ENCODE measurements at regions not wholly inside any gene's neighbourhood (a gene's known extent, or its start where the extent isn't known, plus 50 kb on each side); places are given as distances from the start of the nearest gene placed in this dataset.

DNA sequence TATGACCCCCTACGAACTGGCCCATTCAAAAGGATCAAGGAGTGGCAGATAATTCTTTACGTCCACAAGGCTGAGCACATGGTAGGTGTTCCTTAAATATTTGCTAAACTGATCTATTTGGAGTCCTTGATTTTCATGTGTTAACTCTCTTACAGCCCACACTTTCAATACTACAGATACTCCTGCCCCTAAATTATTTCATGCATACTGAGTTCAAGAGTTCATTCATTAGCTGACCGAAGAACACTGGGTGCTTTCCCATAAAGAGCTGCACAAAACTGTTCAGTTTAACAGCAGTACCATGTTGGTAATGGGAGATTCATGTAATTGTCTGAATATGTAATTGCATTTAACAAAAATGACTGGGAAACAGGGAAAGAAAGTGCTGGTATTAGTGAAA, 170.5 kb upstream of the ADO start:
- Mint-ChIP-seq H3K9me3 (peaks cover 2% of the 10 kb centered on the region), H3K4me1 (peaks cover 28% of the 10 kb centered on the region), H3K36me3 (ENCODE audit: low read depth) (peaks cover 2% of the 10 kb centered on the region), H3K4me3 (no peak overlapping the region), H3K27me3 (no peaks in the 10 kb centered on the region), H3K27ac (no peak overlapping the region)
- ChIA-PET POLR2A (interaction anchor here (1.2 kb wide), 1 partner anchor 183 kb away, joined by 4 read pairs; the partner anchor contains the start of gene EGR2), CTCF (interaction anchor here (1.3 kb wide), 1 partner anchor 22 kb away, joined by 3 read pairs; no protein-coding TSS in a partner anchor)
- no peak for DNase-seq

DNA sequence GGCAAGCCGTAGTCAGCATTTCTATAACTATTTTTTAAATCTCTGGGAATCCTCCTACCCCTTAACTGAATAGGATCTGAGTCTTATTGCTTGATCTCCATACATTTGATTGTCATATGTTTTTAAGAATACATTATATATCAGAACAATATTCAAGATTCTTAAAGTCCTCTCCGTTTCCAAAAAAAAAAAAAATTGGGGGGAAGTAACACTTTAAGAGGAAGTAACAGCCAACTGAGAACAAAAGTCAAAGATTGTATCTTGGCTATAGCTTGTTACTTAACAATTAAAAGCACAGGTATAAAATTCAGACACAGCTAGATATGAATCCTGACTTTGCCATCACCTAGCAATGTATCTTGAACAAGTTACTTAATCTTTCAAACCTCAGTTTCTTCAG, 169.9 kb upstream of the ADO start:
- no peak overlapping the region for H3K4me3 Mint-ChIP-seq
- DNase-seq: no peak
- peaks cover 2% of the 10 kb centered on the region for H3K9me3 Mint-ChIP-seq
- CTCF ChIA-PET: interaction anchor here (1.3 kb wide), 1 partner anchor 23 kb away, joined by 3 read pairs; no protein-coding TSS in a partner anchor
- no peaks in the 10 kb centered on the region for H3K27me3 Mint-ChIP-seq
- POLR2A ChIA-PET: interaction anchor here (1.2 kb wide), 1 partner anchor 182 kb away, joined by 4 read pairs; the partner anchor contains the start of gene EGR2
- no peak overlapping the region for H3K27ac Mint-ChIP-seq
- H3K4me1 Mint-ChIP-seq: peaks cover 28% of the 10 kb centered on the region
- H3K36me3 Mint-ChIP-seq (ENCODE audit: low read depth): peaks cover 2% of the 10 kb centered on the region

DNA sequence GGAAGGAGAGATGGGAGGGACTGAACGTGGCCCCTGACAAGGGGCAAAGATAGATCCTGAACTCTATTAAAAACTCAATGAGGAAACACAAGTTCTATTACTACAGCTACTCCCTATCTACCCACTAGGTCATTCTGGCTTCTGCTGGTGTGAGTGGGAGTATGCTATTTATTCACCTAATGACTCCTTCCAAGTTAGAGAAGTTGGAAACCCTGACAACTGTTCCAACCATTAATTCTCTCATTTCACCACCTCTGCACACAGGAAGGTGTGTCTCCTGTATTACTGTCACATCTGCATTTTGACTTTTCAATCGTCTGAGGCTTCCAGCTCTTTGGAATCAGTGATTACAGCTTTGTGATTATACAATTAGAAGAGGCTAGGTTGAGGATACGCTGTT, 169.4 kb upstream of the ADO start:
- H3K27me3 Mint-ChIP-seq: no peaks in the 10 kb centered on the region
- H3K27ac Mint-ChIP-seq: no peak overlapping the region
- no peak for DNase-seq
- POLR2A ChIA-PET: interaction anchor here (1.2 kb wide), 1 partner anchor 181 kb away, joined by 4 read pairs; the partner anchor contains the start of gene EGR2
- peaks cover 28% of the 10 kb centered on the region for H3K4me1 Mint-ChIP-seq
- CTCF ChIA-PET: no interaction called here
- no peak overlapping the region for H3K4me3 Mint-ChIP-seq
- peaks cover 2% of the 10 kb centered on the region for H3K36me3 Mint-ChIP-seq (ENCODE audit: low read depth)
- H3K9me3 Mint-ChIP-seq: peaks cover 2% of the 10 kb centered on the region

DNA sequence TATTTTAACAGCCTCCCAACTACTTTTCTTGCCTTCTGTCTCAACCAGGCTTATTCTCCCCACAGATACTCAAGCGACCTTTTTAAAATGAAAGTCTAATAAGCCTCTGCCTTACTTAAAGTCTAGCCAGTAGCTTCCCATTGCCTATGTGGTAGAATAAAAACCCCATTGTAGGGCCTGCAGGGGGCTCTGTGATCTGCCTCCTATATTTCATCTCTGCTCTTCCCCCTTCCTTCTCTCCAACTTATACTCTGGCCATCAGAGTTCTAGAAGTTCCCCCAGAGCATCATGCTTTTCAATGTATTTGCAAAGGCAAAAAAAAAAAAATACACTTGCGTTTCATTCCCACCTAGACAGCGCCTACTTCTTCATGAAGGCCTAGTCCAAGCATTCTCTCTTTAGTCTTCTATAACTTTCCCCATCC, 167.7 kb upstream of the ADO start:
- ChIA-PET CTCF (interaction anchor here (0.9 to 3.3 kb wide), 9 partner anchors 18 to 521 kb away, joined by 3 to 19 read pairs (median 4); partner anchors contain the start of gene EGR2), POLR2A (interaction anchor here (0.6 to 3.5 kb wide), 17 partner anchors 10 to 1070 kb away, joined by 3 to 29 read pairs (median 4); partner anchors contain the start of genes ADO and EGR2)
- Mint-ChIP-seq H3K27me3 (no peaks in the 10 kb centered on the region), H3K27ac (no peak overlapping the region), H3K4me1 (peaks cover 20% of the 10 kb centered on the region), H3K36me3 (ENCODE audit: low read depth) (no peaks in the 10 kb centered on the region), H3K4me3 (no peak overlapping the region), H3K9me3 (no peaks in the 10 kb centered on the region)
- DNase-seq: no peak

DNA sequence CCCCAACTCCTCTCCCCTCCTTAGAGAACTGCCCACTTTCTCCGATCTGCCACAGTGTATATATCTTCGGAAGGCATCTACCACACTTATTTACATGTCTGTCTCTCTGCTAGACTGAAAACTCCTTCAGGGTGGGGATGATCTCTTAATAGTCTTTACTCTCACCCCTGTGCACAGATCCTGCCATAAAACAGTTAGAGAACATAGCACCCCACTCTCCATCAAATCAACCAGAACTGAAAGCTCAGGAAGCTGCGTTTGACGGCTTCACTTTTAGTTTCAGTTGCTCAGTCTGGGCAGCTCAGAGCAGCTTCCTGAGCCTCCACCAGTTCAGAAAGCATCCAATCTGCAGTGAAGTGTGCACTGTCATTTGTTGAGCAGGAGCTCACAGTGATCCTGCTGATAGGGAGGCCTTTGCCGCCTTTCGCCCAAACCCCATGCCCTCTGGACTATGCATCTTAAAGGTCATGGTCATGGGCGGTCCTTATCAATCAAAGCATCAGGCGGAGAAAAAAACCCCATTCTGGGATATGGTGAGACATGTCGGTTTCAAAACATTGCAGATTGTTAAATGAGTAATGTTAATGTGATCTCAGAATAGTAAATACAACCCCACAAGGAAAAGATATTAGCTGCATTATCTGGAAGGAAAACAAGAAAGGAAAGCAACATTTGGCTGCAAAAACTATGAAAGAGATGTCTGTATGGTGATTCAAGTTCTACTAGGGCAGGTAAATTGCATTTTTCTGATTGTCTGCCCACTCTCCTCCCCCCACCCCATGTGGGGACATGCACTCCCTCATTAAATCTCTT, 167.1 kb upstream of the ADO start:
- peak; percentile 77 for DNase-seq
- Mint-ChIP-seq H3K27me3 (no peaks in the 10 kb centered on the region), H3K27ac (no peak overlapping the region), H3K36me3 (ENCODE audit: low read depth) (no peaks in the 10 kb centered on the region), H3K9me3 (no peaks in the 10 kb centered on the region), H3K4me1 (peaks cover 14% of the 10 kb centered on the region), H3K4me3 (no peak overlapping the region)
- POLR2A ChIA-PET: interaction anchor here (0.6 to 3.5 kb wide), 20 partner anchors 10 to 1069 kb away, joined by 3 to 29 read pairs (median 4); partner anchors contain the start of genes ADO, EGR2 and NRBF2
- CTCF ChIA-PET: interaction anchor here (0.9 to 3.3 kb wide), 10 partner anchors 11 to 521 kb away, joined by 3 to 19 read pairs (median 4); partner anchors contain the start of gene EGR2

DNA sequence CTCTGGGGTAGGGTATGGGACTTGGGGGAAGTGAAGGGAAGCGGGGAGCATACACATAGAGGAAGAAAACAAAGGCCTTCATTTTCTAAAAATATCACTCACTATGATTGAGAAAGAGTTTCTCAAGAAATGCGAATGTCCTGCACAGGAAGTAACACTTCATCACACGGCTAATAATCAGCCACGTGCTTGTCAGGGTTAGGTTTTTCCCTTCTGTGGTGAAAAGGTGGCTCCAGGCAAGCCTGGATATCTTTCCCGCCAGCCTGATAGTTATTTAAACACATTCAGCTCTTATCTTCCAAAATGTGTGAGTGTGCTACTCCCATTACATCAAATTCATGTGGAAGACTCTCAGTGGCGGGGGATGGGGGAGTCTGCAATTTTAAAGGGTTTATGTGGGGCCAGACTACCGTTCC, 166.4 kb upstream of the ADO start:
- no peaks in the 10 kb centered on the region for H3K9me3 Mint-ChIP-seq
- H3K4me3 Mint-ChIP-seq: no peak overlapping the region
- POLR2A ChIA-PET: interaction anchor here (0.8 to 3.5 kb wide), 13 partner anchors 9 to 496 kb away, joined by 3 to 29 read pairs (median 4); partner anchors contain the start of genes ADO, EGR2 and NRBF2
- no peaks in the 10 kb centered on the region for H3K27me3 Mint-ChIP-seq
- H3K27ac Mint-ChIP-seq: no peak overlapping the region
- no peaks in the 10 kb centered on the region for H3K36me3 Mint-ChIP-seq (ENCODE audit: low read depth)
- no peak for DNase-seq
- H3K4me1 Mint-ChIP-seq: peaks cover 10% of the 10 kb centered on the region
- CTCF ChIA-PET: interaction anchor here (0.9 to 3.3 kb wide), 8 partner anchors 10 to 520 kb away, joined by 3 to 19 read pairs (median 4); partner anchors contain the start of gene EGR2

DNA sequence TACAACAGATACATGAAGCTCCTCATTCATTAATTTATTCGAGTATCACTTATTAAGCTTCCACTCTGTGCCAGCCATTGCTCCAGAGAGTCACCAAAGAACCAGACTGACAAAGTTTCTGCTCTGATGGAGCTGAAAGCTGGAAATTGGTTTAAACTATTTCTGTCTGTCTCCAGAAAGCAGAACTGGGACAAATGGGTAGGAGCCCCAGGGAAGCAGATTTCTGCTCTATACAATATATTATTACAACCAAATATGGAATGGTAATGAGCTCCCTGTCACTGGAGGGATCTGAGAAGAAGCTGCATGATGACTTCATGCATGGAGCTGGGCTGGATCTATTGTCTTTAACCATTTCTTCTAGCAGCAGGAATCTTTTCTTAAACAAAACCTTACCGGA, 165.4 kb upstream of the ADO start:
- no peaks in the 10 kb centered on the region for H3K36me3 Mint-ChIP-seq (ENCODE audit: low read depth)
- H3K9me3 Mint-ChIP-seq: no peaks in the 10 kb centered on the region
- no peaks in the 10 kb centered on the region for H3K27me3 Mint-ChIP-seq
- no peak overlapping the region for H3K27ac Mint-ChIP-seq
- ChIA-PET POLR2A (interaction anchor here (2.5 to 3.5 kb wide), 3 partner anchors 8 to 176 kb away, joined by 14 to 29 read pairs (median 26); partner anchors contain the start of gene EGR2), CTCF (interaction anchor here (3.3 kb wide), 1 partner anchor 178 kb away, joined by 19 read pairs; the partner anchor contains the start of gene EGR2)
- peaks cover 14% of the 10 kb centered on the region for H3K4me1 Mint-ChIP-seq
- no peak for DNase-seq
- no peak overlapping the region for H3K4me3 Mint-ChIP-seq

DNA sequence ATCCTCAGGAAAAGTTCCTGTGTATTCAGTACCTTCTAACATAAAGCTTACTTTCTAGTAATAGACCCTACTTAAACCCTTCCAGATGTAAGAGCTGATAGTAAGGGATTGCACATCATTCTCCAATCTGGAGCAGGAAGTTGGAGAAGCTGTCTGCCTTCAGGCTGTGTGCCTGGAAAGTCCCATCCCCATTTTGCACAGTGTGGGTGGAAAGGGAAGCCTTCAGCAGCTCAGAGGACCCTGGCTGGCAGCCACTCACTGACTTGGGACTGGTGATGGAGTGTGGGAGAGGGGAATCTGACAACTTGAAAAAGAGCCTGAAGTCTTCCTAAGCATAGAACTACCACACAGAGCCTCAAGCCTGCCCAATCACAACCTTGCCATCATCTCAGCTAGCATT, 164.1 kb upstream of the ADO start:
- H3K36me3 Mint-ChIP-seq (ENCODE audit: low read depth): no peaks in the 10 kb centered on the region
- H3K4me1 Mint-ChIP-seq: peaks cover 8% of the 10 kb centered on the region

DNA sequence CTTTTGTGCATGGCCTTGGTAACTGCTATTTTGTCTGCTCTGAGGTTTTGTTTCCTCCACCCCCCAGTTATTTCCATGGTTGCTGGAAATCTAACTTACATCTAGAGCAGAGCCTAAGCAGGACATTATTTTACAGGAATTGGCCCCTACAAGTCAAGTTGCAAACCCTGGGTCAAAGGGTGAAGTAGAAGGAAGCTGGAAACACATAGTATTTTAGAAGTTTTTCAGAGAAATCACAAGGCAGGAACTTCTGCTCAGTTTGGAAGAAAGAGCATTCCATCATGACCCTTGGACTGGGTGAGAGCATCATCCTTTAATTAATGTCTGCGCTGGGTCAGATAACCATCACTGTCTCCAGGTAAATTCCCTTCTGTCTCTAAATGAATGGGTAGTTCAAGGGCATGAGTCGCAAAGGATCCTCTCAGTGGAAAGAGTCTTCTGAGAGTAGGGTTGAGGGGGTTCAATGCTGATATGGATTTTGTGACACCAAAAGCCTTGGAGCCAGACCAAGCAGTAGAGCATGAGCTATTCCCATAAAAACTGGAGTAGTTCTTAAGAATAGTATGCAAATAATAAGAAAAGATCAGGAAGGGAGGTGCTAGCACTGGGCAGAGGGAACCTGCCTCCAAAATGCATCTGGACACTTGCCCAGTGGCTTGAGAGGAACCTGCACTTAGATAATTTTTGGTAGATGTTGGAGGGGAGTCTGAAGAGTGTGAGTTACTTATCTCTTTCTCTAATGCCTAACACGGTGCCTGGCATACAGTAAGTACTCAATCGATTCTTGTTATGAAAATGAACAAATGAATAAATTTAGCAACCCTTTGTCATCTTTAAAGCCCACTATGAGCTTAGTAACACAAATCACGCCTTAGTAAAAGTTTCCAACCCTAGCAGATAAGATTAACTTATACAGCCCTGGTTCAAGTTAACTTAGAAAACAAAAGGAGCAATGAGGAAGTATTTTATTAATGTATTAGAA, 160.6 kb upstream of the ADO start:
- no peak for DNase-seq
- no peaks in the 10 kb centered on the region for H3K36me3 Mint-ChIP-seq (ENCODE audit: low read depth)
- CTCF ChIA-PET: no interaction called here
- POLR2A ChIA-PET: no interaction called here
- H3K27me3 Mint-ChIP-seq: no peaks in the 10 kb centered on the region
- no peak overlapping the region for H3K4me3 Mint-ChIP-seq
- no peak overlapping the region for H3K27ac Mint-ChIP-seq
- H3K9me3 Mint-ChIP-seq: no peaks in the 10 kb centered on the region
- H3K4me1 Mint-ChIP-seq: peaks cover 20% of the 10 kb centered on the region

More for the DNA sequence above, 164.1 kb upstream of the ADO start:
- Mint-ChIP-seq H3K9me3 (no peaks in the 10 kb centered on the region), H3K4me3 (no peak overlapping the region), H3K27ac (no peak overlapping the region), H3K27me3 (no peaks in the 10 kb centered on the region)
- DNase-seq: no peak
- POLR2A ChIA-PET: interaction anchor here (1.3 kb wide), 1 partner anchor 172 kb away, joined by 5 read pairs; no protein-coding TSS in a partner anchor
- CTCF ChIA-PET: no interaction called here

DNA sequence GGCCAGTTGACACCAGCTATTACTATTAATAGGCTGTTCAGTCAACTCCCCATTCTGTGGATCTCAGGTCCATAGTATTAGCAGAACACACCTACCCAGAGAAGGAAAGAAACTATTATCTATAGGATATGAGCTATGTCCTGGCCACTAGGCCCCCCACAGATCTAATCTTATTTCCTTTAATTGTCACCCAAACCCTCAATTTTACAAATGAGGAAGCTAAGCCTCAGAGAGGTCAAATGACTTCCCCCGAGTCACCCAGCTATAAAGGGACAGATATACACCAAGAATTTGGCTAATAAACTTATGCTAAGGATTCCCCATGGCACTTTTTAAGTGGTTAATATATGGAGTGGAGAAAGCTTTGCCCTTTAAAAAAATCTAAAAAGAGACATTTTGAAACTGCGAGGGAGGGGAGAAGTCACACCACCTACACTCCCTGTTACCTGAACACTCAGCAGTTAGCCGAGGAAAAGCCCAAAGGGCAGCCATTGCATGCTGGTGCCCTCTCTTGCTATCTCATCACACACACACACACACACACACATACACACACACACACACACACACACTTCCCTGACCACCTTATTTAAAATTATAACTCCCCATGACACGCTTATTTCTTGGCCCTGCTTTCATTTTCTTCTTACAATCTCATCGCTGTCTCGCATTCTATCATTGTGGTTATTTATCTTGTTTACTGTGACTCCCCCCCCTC, 157.0 kb upstream of the ADO start:
- no peak overlapping the region for H3K27ac Mint-ChIP-seq
- ChIA-PET POLR2A (interaction anchor here (0.8 to 1.7 kb wide), 3 partner anchors 9 to 164 kb away, joined by 3 to 14 read pairs (median 3); no protein-coding TSS in a partner anchor), CTCF (interaction anchor here (0.7 to 0.8 kb wide), 3 partner anchors 10 to 164 kb away, joined by 3 read pairs; no protein-coding TSS in a partner anchor)
- DNase-seq: no peak
- no peaks in the 10 kb centered on the region for H3K9me3 Mint-ChIP-seq
- no peaks in the 10 kb centered on the region for H3K27me3 Mint-ChIP-seq
- peaks cover 20% of the 10 kb centered on the region for H3K4me1 Mint-ChIP-seq
- no peak overlapping the region for H3K4me3 Mint-ChIP-seq
- H3K36me3 Mint-ChIP-seq (ENCODE audit: low read depth): no peaks in the 10 kb centered on the region

DNA sequence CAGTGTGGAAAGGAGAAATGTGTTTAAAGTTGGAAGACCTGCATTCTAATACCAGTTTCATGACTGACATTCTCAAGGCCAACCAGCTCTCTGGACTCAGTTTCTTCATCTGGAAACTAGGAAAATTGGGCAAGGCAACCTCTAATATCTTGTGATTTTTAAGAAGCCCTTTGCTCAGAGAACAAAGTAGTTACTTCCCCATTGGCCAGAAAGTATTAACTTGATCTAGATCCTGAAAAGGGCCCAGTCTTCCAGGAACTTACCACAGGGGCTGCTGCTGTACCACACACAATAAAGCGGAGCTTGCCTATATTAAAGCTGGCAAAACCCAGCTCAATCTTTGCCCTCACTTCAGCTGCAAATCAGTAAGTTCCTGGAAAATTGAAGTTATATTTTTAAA, 155.6 kb upstream of the ADO start:
- H3K4me1 Mint-ChIP-seq: peaks cover 15% of the 10 kb centered on the region
- H3K27ac Mint-ChIP-seq: no peak overlapping the region
- POLR2A ChIA-PET: interaction anchor here (1.1 kb wide), 1 partner anchor 11 kb away, joined by 5 read pairs; no protein-coding TSS in a partner anchor

DNA sequence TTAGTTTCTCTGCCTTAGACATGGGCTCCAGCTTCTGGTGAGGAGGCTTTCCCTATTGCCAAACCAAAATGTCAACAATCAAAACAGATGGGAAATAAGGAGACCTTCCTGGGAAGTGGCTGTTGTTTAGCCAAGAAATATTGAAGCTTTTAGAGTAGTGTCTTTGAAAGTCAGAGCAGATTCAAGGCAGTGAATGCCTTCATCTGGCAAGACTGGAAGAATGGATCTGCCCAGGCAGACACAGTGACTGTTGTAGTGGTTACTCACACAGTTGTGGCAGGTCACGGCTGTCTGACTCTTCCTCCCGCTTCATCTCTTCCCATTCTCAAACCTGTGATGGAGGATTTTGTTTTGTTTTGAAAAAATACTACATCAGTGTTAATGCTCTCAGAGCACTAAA, 154.1 kb upstream of the ADO start:
- peaks cover 7% of the 10 kb centered on the region for H3K9me3 Mint-ChIP-seq
- H3K4me1 Mint-ChIP-seq: peaks cover 18% of the 10 kb centered on the region
- no peak overlapping the region for H3K4me3 Mint-ChIP-seq
- H3K27ac Mint-ChIP-seq: no peak overlapping the region
- H3K36me3 Mint-ChIP-seq (ENCODE audit: low read depth): no peaks in the 10 kb centered on the region
- H3K27me3 Mint-ChIP-seq: no peaks in the 10 kb centered on the region
- ChIA-PET POLR2A (no interaction called here), CTCF (no interaction called here)
- DNase-seq: no peak

More for the DNA sequence above, 155.6 kb upstream of the ADO start:
- H3K36me3 Mint-ChIP-seq (ENCODE audit: low read depth): no peaks in the 10 kb centered on the region
- H3K4me3 Mint-ChIP-seq: no peak overlapping the region
- no peak for DNase-seq
- peaks cover 2% of the 10 kb centered on the region for H3K9me3 Mint-ChIP-seq
- CTCF ChIA-PET: no interaction called here
- no peaks in the 10 kb centered on the region for H3K27me3 Mint-ChIP-seq

All from activated CD4-positive, alpha-beta memory T cell treated with anti-CD3 and anti-CD28 coated beads, Interleukin-2, amount 10 ng/mL, durations not matched to agents 7 days and 5 days (primary cell).